ENCODE measurements at regions not wholly inside any gene's neighbourhood (a gene's known extent, or its start where the extent isn't known, plus 50 kb on each side); places are given as distances from the start of the nearest gene placed in this dataset.

DNA sequence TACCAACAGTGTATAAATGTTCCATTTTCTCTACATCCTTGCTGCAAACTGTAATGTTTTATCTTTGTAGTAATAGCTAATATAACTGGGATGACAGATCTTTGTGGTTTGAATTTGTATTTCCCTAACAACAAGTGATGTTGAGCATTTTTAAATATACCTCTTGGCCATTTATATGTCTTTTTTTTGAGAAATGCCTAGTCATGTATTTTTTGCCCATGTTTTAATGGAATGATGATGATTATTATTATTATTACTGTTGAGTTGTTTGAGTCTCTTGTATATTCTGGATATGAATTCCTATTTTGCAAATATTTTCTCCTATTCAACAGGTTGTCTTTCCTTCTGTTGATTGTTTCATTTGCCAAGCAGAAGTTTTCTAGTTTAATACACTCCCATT, 654.9 kb downstream of the ZPLD1 start:
- H3K27ac ChIP-seq = no peak overlapping the region
- no peaks in the 10 kb centered on the region for H3K27me3 ChIP-seq
- no peak for TF ChIP-seq CTCF (IDR thresholded peaks at IDR 0.05)
- H3K4me1 ChIP-seq = no peaks in the 10 kb centered on the region
- H3K9me3 ChIP-seq = peaks cover 0 to 4% of the 10 kb centered on the region in 2 donors
- no peak overlapping the region for H3K4me3 ChIP-seq
- intact Hi-C loops (cut with DNase I) = no loop called here
- no peaks in the 10 kb centered on the region for H3K36me3 ChIP-seq
- DNase-seq (ENCODE audit: low spot score in 2 of 2) = no peak

DNA sequence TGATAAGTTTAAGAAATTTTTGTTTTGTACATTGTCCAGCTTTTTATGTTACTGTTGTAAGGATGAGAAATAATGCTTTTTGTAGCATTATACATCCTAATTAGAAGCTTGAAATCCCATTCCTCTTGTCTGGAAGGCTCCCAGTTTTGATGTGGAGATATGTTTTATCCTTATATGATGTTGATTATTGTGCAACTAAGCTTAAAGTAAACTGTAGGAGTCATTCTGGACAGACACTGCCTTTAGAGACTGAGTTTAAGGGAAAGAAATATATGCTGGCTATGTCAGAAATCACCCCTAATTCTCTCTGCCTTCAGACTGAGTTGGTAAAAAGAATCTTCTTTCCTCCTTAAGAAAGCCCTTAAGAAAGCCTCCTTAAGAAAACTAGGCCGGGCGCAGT, 670.4 kb downstream of the ZPLD1 start:
- Histone ChIP-seq H3K9me3 (no peaks in the 10 kb centered on the region), H3K27ac (no peak overlapping the region), H3K4me1 (no peaks in the 10 kb centered on the region), H3K36me3 (no peaks in the 10 kb centered on the region), H3K4me3 (no peak overlapping the region), H3K27me3 (no peaks in the 10 kb centered on the region)
- intact Hi-C loops (cut with DNase I) = no loop called here
- no peak for DNase-seq (ENCODE audit: low spot score in 2 of 2)
- no peak for TF ChIP-seq CTCF (IDR thresholded peaks at IDR 0.05)

DNA sequence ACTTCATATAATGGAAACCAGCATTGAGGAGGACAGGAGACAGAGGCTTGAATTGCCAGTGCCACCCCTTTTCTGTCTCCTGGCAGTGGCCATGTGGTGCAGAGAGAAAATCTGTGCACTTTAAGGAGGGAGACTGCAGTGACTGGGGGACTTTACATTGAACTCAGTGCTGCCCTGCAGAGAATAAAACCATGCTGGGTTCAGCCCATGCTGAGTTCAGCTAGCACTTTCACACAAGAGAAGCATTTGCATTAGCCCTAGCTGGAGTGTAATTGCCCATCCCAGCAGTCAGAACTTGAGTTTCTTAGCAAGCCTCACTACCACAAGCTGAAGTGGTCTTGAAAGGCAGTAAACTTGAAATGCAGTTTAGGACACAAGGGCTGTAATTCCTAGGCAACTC, 677.5 kb downstream of the ZPLD1 start:
- H3K27ac ChIP-seq = no peak overlapping the region
- DNase-seq (ENCODE audit: low spot score in 2 of 2) = no peak
- no peak overlapping the region for H3K4me3 ChIP-seq
- intact Hi-C loops (cut with DNase I) = no loop called here
- no peaks in the 10 kb centered on the region for H3K9me3 ChIP-seq
- no peaks in the 10 kb centered on the region for H3K27me3 ChIP-seq
- H3K4me1 ChIP-seq = no peaks in the 10 kb centered on the region
- H3K36me3 ChIP-seq = no peaks in the 10 kb centered on the region
- TF ChIP-seq CTCF (IDR thresholded peaks at IDR 0.05) = no peak

- no peaks in the 10 kb centered on the region for H3K4me1 ChIP-seq
- no peak overlapping the region for H3K4me3 ChIP-seq
- no peaks in the 10 kb centered on the region for H3K9me3 ChIP-seq
- no peak overlapping the region for H3K27ac ChIP-seq
- DNase-seq (ENCODE audit: low spot score in 2 of 2) = no peak
- intact Hi-C loops (cut with DNase I) = no loop called here
- no peaks in the 10 kb centered on the region for H3K27me3 ChIP-seq
- TF ChIP-seq CTCF (IDR thresholded peaks at IDR 0.05) = no peak
- H3K36me3 ChIP-seq = no peaks in the 10 kb centered on the region
Measured at GRCh38 chr3:103126115-103126514, 691.3 kb downstream of the ZPLD1 start.

GRCh38 chr3:103127098-103127630, 692.3 kb downstream of the ZPLD1 start:
- intact Hi-C loops (cut with DNase I) = no loop called here
- TF ChIP-seq CTCF (IDR thresholded peaks at IDR 0.05) = no peak

GRCh38 chr3:103127737-103128136, 692.9 kb downstream of the ZPLD1 start:
- intact Hi-C loops (cut with DNase I) = no loop called here
- Histone ChIP-seq H3K4me1 (no peaks in the 10 kb centered on the region), H3K36me3 (no peaks in the 10 kb centered on the region), H3K9me3 (no peaks in the 10 kb centered on the region), H3K4me3 (no peak overlapping the region), H3K27ac (no peak overlapping the region), H3K27me3 (no peaks in the 10 kb centered on the region)
- TF ChIP-seq CTCF (IDR thresholded peaks at IDR 0.05) = no peak
- DNase-seq (ENCODE audit: low spot score in 2 of 2) = no peak

More at GRCh38 chr3:103127098-103127630, 692.3 kb downstream of the ZPLD1 start:
- DNase-seq (ENCODE audit: low spot score in 2 of 2) = no peak
- H3K36me3 ChIP-seq = no peaks in the 10 kb centered on the region
- no peaks in the 10 kb centered on the region for H3K4me1 ChIP-seq
- H3K27ac ChIP-seq = no peak overlapping the region
- H3K4me3 ChIP-seq = no peak overlapping the region
- no peaks in the 10 kb centered on the region for H3K27me3 ChIP-seq
- H3K9me3 ChIP-seq = no peaks in the 10 kb centered on the region

Measured in ascending aorta (tissue), 2 donors.